ENCODE measurements at regions not wholly inside any gene's neighbourhood (a gene's known extent, or its start where the extent isn't known, plus 50 kb on each side); places are given as distances from the start of the nearest gene placed in this dataset.
A peak's percentile ranks its signal among the peaks of the same experiment; 100 is the strongest.

DNA sequence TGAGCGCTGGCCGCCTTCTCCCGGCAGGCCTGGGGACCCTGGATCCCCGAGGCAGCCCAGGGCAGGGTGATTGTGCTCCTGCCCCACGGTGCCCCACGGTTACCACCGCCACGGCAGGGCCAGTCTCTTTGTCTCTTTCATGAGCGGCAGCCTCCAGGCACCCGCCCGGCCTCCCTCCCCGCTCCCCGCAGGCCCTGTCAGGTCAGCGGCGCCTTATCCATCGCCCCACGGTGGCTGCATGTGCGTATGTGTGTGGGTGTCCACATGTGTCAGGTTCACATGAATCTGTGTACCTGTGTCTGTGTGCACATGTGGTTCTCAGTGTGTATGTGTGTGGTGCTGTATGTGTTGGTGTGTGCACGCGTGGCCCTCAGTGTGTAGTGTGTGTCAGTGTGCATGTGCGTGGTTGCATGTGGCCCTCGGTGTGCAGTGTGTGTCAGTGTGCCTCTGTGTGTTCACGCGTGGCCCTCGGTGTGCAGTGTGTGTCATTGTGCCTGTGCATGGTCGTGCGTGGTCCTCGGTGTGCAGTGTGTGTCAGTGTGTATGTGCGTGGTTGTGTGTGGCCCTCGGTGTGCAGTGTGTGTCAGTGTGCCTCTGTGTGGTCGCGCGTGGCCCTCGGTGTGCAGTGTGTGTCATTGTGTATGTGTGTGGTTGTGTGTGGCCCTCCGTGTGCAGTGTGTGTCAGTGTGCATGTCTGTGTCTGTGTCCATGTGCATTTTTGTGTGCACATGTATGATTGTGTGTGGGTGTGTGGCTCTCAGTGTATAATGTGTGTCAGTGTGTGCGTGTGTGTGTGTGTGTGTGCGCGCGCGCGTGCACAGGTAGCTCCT, 239.2 kb upstream of the GSE1 start:
- WGBS, 2 donors: 88 to 93% methylated on average over 40 to 41 of the region's 41 CpGs
- no peaks in the 10 kb centered on the region for H3K9me3 ChIP-seq
- intact Hi-C loops (cut with DNase I): no loop called here
- no peaks in the 10 kb centered on the region for H3K27me3 ChIP-seq
- no peak overlapping the region for H3K27ac ChIP-seq
- no peak overlapping the region for H3K4me3 ChIP-seq (replicated peaks in 1 of 3)
- TF ChIP-seq POLR2A (IDR thresholded peaks at IDR 0.05): no peak
- TF ChIP-seq, protein P1, sequence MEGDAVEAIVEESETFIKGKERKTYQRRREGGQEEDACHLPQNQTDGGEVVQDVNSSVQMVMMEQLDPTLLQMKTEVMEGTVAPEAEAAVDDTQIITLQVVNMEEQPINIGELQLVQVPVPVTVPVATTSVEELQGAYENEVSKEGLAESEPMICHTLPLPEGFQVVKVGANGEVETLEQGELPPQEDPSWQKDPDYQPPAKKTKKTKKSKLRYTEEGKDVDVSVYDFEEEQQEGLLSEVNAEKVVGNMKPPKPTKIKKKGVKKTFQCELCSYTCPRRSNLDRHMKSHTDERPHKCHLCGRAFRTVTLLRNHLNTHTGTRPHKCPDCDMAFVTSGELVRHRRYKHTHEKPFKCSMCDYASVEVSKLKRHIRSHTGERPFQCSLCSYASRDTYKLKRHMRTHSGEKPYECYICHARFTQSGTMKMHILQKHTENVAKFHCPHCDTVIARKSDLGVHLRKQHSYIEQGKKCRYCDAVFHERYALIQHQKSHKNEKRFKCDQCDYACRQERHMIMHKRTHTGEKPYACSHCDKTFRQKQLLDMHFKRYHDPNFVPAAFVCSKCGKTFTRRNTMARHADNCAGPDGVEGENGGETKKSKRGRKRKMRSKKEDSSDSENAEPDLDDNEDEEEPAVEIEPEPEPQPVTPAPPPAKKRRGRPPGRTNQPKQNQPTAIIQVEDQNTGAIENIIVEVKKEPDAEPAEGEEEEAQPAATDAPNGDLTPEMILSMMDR (IDR thresholded peaks at IDR 0.05): no peak
- H3K36me3 ChIP-seq: no peaks in the 10 kb centered on the region
- H3K4me1 ChIP-seq: peaks cover 43 to 74% of the 10 kb centered on the region in 2 donors
- no peak for DNase-seq

DNA sequence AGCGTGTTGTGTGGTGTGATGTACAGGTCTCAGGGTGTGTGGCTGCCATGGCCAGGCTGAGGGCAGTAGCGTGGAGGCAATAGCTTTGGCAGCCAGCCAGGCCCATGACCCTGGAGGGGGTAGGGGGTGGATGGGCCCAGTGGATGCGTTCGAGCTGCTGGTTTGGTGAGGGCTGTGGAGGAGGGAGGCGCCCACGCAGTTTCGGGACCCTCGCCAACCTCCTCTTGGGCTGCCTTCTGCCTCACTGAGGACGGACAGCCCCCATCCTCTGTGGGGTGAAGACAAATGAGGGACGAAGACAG, 238.6 kb upstream of the GSE1 start:
- 54 to 56% methylated on average over 3 to 8 of the region's 10 CpGs for WGBS, 2 donors
- H3K4me1 ChIP-seq: peaks cover 42 to 73% of the 10 kb centered on the region in 2 donors
- peak; percentile 35 to 50 for DNase-seq

DNA sequence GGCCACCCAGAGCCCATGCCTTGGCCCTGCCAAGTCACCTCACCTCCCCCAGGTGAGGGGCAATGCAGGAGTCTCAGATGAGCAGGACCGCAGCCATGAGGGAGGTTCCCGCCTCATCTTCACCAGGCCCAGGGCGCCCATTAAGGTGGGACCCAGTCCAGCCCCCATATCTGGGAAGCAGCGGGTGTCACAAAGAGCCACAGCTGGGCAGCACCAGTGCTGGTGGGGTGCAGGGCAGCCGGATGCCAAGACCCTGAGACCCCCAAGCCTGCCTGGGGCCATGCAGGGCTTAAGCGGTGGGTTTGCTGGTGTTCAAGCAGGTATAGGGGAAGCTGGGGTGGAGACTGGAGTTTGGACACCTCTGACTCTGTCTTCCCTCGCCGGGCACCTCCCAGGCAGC, 237.8 kb upstream of the GSE1 start:
- WGBS, 2 donors: 97% methylated on average over 6 of the region's 8 CpGs; no CpG with 5 or more reads in 1 of the 2 donors
- Histone ChIP-seq H3K4me3 (replicated peaks in 1 of 3) (no peak overlapping the region), H3K9me3 (no peaks in the 10 kb centered on the region), H3K4me1 (peaks cover 34 to 66% of the 10 kb centered on the region in 2 donors), H3K36me3 (no peaks in the 10 kb centered on the region), H3K27ac (peak overlapping the region in 2 of 3 donors; percentile 8 to 82), H3K27me3 (no peaks in the 10 kb centered on the region)
- no peak for TF ChIP-seq POLR2A (IDR thresholded peaks at IDR 0.05)
- TF ChIP-seq, protein P1 (IDR thresholded peaks at IDR 0.05): no peak
- no peak for DNase-seq
- intact Hi-C loops (cut with DNase I): no loop called here

More for the DNA sequence above, 238.6 kb upstream of the GSE1 start:
- H3K27ac ChIP-seq: no peak overlapping the region
- H3K4me3 ChIP-seq (replicated peaks in 1 of 3): no peak overlapping the region
- H3K9me3 ChIP-seq: no peaks in the 10 kb centered on the region
- H3K27me3 ChIP-seq: no peaks in the 10 kb centered on the region
- intact Hi-C loops (cut with DNase I): no loop called here
- no peaks in the 10 kb centered on the region for H3K36me3 ChIP-seq
- no peak for TF ChIP-seq POLR2A (IDR thresholded peaks at IDR 0.05)
- TF ChIP-seq, protein P1 (IDR thresholded peaks at IDR 0.05): no peak

DNA sequence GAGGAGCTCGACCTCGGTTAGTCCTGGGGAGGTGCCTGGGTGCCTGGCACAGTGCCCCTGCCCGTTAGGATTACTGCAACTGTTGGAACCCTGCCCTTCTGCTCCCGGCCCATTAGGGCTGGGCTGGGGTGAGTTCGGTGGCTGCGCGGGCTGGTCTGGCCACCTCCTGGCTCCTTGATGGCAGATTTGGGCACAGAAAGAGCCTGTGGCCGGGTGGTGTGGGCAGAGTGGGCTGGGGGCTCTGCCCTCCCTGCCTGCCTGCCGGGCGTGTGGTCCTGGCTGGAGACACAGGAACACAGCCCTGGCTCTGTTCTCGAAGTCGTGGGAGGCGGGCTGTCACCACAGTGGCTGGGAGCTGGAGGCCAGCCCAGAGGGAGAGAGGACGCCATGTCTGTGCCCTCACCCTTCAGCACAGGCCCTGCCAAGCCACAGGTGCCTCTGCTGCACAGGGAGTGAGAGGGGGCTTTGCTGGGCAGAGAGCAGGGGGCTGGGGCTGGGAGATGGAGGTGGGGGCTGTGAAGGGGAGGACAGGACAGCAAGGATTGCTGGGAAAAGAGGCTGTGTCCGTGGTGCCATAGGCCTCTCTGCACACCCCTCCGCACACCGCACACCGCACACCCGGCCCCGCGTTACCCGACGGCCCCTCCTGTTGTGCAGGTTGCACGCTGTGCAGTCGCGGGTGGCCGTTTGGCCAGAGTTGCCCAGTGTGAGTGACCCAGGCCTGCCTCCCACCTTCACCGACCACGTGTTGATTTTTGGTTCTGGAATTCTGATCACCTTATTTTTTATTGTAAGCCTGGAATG, 236.6 kb upstream of the GSE1 start:
- 63 to 68% methylated on average over 23 to 25 of the region's 29 CpGs for WGBS, 2 donors
- Histone ChIP-seq H3K36me3 (no peaks in the 10 kb centered on the region), H3K27me3 (no peaks in the 10 kb centered on the region), H3K4me1 (peaks cover 22 to 54% of the 10 kb centered on the region in 2 donors), H3K27ac (peak overlapping the region; percentile 65 to 82 (median 81)), H3K4me3 (replicated peaks in 1 of 3) (no peak overlapping the region), H3K9me3 (no peaks in the 10 kb centered on the region)
- peak; percentile 87 to 88 for DNase-seq
- peak in 1 of 2 donors; percentile 8 for TF ChIP-seq POLR2A (IDR thresholded peaks at IDR 0.05)
- TF ChIP-seq, protein P1 (IDR thresholded peaks at IDR 0.05): no peak
- intact Hi-C loops (cut with DNase I): no loop called here

All from thyroid gland (tissue), 4 donors.